ENCODE measurements at regions not wholly inside any gene's neighbourhood (a gene's known extent, or its start where the extent isn't known, plus 50 kb on each side); places are given as distances from the start of the nearest gene placed in this dataset.

- no peak for TF ChIP-seq GABPA (IDR thresholded peaks at IDR 0.05; ENCODE audit: borderline replicate concordance, insufficient read depth, low read length)
- no peak for TF ChIP-seq YY1 (IDR thresholded peaks at IDR 0.05; ENCODE audit: low read depth, low read length)
- TF ChIP-seq POLR2A (IDR thresholded peaks at IDR 0.05; ENCODE audit: control extremely low read depth in 1 of 2, low read depth in 2 of 2, low read length in 2 of 2), result no peak
These were observed 300.1 kb downstream of the MYCN start for GRCh38 chr2:16240402-16240801.

All from H1 (cell line).